Skeletal muscle cell (primary cell): ENCODE measurements at regions not wholly inside any gene's neighbourhood (a gene's known extent, or its start where the extent isn't known, plus 50 kb on each side); places are given as distances from the start of the nearest gene placed in this dataset.
A peak's percentile ranks its signal among the peaks of the same experiment; 100 is the strongest.

ENCODE experiments used
- DNase-seq: peaks from one replicate; pipeline ENCODE4 v3.0.0-alpha.2; 2010; ENCODE audit warnings: low read depth
- H3K4me3 ChIP-seq: 2 replicates; pipeline ENCODE4 v1.5.1; 2011; ENCODE audit warnings: low read depth, mild to moderate bottlenecking, control low read depth, low read length, moderate library complexity

- no peak overlapping the region for H3K4me3 ChIP-seq
- no peak for DNase-seq
Observed at GRCh38 chr20:10724449-10725173, 50.8 kb upstream of the JAG1 start.

DNA sequence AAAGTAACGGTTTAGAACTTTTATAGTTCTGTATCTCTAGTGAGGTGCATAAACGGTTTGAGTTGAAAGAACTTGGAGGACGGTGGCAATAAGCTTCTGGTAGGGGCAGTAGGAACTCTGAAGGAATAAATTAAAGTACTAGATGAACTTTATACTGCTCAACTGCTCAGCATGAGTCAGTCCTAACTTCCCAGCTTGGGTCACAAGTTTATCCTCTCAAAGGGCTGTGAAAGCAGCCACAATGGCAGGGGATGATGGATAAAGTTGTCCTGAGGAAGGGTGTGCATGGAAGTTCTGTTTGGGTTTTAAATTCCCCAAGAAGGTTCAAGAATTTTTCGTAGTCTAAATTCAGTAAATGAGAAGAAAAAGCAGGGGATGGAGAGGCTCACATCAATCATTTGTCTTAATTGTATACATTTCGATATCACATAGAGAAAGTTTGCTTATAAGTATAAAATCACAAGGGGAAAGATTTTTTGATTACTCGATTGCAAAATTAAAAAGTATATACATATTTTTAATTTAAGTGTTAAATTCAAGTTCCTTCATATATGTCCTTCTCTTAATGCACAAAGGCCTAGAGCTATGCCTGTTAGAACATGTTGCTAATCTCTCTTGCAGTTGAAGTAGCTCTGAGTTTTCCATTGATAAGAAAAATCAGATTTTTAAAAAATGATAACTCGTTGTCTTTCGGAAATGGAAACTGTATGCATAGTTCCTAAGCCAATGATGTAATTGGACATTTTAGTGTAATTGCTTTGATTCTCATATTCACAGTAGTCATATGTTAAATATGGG, 55.3 kb upstream of the JAG1 start:
- no peak for DNase-seq

GRCh38 chr20:10729785-10730184, 56.0 kb upstream of the JAG1 start:
- no peak overlapping the region for H3K4me3 ChIP-seq

More for the DNA sequence above, 55.3 kb upstream of the JAG1 start:
- no peak overlapping the region for H3K4me3 ChIP-seq

DNA sequence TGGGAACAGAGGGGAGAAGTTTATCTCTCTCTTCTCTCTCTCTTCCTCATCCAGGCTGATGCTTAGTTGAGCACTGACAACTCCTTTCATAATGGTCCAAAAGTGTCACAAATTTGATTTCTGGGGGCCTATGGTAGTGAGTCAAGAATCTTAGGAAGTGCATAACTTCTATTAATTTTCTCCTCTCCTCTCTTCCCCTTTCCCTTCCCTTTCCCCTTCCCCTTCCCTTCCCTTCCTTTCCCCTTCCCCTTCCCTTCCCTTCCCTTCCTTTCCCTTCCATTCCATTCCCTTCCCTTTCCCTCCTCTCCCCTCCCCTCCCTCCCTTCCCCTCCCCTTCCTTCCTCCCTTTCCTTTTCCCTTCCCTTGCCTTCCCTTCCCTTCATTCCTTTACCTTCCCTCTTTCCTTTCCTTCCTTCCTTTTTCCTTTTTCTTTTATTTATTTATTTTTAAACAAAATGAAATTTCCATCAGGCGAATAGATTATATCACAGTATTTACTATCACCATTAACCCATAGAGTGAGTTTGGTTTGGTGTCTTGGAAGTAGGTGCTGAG, 56.9 kb upstream of the JAG1 start:
- DNase-seq: no peak
- no peak overlapping the region for H3K4me3 ChIP-seq

More at GRCh38 chr20:10729785-10730184, 56.0 kb upstream of the JAG1 start:
- no peak for DNase-seq

- no peak overlapping the region for H3K4me3 ChIP-seq
- DNase-seq: no peak
Observed at GRCh38 chr20:10731190-10731965, 57.6 kb upstream of the JAG1 start.

GRCh38 chr20:10733122-10733521, 59.3 kb upstream of the JAG1 start:
- H3K4me3 ChIP-seq: no peak overlapping the region
- no peak for DNase-seq

GRCh38 chr20:10735195-10735949, 61.6 kb upstream of the JAG1 start:
- no peak overlapping the region for H3K4me3 ChIP-seq
- no peak for DNase-seq

DNA sequence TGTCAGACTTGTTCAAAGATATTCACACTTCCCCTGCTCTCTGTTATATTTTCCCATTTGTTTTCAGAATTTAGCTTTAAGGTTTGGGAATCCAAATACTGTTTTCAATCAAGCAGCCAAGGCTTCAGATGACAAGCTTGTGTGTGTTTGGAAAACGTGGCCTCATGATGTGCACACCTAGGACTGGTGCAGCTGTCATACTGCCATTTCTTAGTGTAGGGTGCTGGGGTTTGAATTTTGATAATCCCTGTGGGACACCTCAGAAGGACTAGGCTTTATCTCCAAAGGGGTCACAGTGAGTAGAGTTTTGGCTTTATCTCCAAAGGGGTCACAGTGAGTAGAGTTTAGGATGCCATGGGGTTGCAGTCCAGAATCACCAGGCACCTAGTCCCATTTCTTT, 65.3 kb upstream of the JAG1 start:
- no peak for DNase-seq
- no peak overlapping the region for H3K4me3 ChIP-seq

GRCh38 chr20:10739566-10739965, 65.8 kb upstream of the JAG1 start:
- DNase-seq: no peak
- no peak overlapping the region for H3K4me3 ChIP-seq

- no peak for DNase-seq
- no peak overlapping the region for H3K4me3 ChIP-seq
Observed at GRCh38 chr20:10741060-10741459, 67.3 kb upstream of the JAG1 start.

GRCh38 chr20:10745790-10746189, 72.0 kb upstream of the JAG1 start:
- no peak overlapping the region for H3K4me3 ChIP-seq
- DNase-seq: no peak

DNA sequence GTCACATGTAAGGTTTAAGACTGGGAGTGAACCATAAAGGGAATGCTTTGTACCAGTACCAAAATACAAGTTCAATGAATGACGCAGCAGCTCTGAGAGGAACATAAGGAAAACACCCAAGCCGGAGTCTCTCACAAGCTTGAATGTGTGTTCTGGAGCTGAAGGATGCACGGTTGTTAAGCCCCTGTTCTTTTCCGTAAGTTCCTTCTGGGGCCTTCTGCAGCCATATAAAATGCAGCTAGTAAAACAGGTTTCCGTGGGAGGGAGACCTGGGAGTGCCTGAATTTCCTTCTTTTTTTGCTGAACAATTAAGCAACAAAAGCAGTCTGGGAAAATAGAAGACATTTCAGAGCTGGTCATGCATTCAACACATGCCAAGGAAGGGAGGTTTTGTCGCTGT, 73.2 kb upstream of the JAG1 start:
- no peak overlapping the region for H3K4me3 ChIP-seq
- DNase-seq: no peak

- no peak for DNase-seq
- no peak overlapping the region for H3K4me3 ChIP-seq
Observed at GRCh38 chr20:10749084-10749483, 75.3 kb upstream of the JAG1 start.

DNA sequence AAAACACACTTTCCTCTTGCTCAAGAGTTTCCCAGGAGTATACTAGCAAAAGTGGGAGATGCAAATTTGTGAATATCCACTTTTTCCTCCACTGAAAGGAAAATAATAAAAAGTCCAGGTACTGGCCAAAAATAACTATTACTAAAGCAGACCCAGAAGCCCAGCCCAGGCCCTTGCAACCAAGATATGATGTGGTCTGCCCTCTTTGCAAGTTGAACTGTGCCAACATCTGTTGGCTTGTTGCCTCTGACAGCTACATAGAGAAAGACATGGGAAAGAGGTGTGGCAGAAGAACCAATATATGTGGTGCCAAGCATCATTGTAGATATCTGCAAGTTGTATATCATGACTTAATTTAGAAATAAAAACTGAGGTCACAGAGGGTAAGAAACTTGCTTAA, 78.4 kb upstream of the JAG1 start:
- H3K4me3 ChIP-seq: no peak overlapping the region
- DNase-seq: no peak

- DNase-seq: no peak
- H3K4me3 ChIP-seq: no peak overlapping the region
Observed at GRCh38 chr20:10754824-10755223, 81.0 kb upstream of the JAG1 start.

- no peak for DNase-seq
Observed at GRCh38 chr20:10758446-10758845, 84.6 kb upstream of the JAG1 start.

DNA sequence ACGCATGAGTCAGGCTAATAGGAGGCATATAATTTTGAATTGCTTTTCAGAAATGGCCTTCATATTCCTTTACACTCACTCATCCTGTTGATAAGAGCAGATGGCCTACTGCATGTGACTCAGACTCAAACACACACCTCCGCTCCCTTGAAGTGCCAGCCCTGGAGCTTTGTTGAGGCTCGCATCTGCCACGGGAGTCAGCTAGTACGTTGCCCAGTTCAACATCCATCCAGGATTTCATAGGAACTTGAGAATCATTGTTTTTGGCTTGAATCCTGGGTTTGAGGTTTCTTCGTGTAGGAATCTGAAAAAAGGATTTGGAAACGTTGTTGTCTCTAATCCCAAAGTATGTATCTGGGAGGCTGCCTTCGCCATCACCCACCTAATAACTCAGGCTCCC, 87.4 kb upstream of the JAG1 start:
- peak; percentile 89 for DNase-seq
- no peak overlapping the region for H3K4me3 ChIP-seq

More at GRCh38 chr20:10758446-10758845, 84.6 kb upstream of the JAG1 start:
- H3K4me3 ChIP-seq: no peak overlapping the region

DNA sequence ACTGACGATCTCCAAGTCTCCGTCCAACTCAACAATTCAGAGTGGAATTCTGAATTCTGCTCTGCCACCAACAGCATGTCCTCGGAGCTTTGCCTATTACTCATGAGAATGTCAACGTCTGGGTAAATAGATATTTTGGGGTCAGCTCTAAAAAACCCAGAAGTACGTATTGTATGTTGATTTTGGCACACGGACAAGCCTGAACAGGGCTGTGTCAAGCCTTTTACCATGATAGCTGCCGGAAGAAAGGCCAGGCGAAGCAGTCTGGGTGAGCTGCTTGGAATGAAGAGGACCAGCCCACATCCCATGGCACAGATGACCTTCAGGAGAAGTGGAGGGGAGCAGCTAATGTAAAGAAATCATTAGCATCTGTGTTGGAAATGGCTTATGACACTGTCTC, 88.0 kb upstream of the JAG1 start:
- peak; percentile 85 for DNase-seq
- H3K4me3 ChIP-seq: no peak overlapping the region

DNA sequence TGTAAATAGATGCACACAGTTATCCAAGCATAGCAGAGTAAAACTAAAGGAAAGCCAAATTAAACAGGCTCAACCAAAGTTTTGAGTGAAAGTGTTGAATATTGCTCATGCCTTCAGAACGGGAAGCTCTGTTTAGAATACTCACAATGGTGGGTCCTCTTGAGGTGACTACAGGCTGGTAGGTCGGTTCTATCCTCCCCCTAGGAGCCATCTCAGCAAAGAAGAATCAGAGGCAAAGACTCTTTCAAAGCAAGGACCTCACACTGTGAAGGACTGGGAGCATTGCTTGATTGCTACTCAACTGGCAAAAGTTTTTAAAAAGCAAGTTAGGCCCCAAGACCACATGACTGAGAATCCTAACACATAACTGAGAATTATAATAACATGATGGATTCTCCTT, 88.4 kb upstream of the JAG1 start:
- no peak overlapping the region for H3K4me3 ChIP-seq
- no peak for DNase-seq
